HG03139 (cell line): ENCODE measurements at regions not wholly inside any gene's neighbourhood (a gene's known extent, or its start where the extent isn't known, plus 50 kb on each side); places are given as distances from the start of the nearest gene placed in this dataset.

ENCODE experiments used
- ATAC-seq: cut with Tn5 transposase; IDR thresholded peaks from one replicate; pipeline ENCODE4 v1.9.1; 2021; ENCODE audit not compliant: unreplicated experiment

DNA sequence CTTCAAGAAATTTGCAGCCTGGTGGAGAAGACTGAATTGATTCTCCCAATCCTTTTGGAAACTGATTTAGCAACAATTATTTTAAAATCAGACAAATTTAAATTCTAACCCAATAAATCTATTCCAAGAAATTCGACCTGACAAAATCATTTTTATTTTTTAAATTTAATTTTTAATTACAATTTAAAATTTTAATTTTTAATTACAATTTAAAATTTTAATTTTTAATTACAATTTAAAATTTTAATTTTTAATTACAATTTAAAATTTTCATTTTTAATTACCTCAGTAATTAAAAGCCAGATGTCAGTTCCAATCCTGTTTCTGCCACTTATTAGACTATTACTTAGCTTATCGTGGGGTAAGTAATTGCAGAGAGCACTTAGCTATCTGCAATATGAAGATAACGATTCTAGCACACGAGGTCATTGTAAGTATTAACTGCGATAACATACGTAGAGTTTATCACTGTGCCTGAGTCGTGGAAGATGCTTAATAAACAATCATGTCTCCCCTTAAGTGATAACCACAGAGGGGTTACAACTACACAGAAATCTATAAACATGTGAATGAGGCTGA lies 346.4 kb upstream of the SLC24A2 start:
- no peak for ATAC-seq

DNA sequence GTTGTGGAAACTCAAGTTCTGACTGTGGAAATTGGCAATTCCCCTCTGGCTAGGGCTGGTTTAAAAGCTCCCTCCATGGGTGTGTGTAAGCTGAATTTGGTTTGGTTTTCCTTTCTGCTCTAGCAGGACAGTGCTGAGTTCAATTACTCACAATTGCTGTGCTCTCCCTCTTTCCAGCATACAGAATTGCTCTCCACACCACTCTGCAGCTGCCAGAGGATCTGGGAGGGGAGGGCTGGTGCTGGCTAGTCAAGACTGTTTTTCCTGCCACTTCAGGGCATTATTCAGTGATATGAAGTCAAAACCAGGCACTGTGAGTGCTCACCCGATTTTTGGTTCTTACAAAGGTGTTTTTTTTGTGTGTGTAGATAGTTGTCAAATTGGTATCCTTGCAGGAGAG lies 336.9 kb upstream of the SLC24A2 start:
- no peak for ATAC-seq

DNA sequence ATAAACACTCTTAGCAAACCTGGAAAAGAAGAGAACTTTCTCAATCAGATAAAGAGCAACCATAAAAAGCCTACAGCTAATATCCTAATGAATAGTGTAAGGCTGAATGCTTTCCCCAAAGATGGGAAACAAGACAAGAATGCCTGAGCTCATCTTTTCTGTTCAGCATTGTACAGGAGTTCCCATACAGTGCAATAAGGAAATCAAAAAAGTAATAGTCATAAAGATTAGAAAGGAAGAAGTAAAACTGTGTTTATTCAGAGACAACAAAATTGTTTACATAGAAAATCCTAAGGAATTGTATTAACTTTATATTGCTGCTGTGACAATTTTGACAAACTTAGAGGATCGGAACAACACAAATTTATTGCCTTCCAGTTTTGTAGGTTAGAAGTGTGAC lies 330.7 kb upstream of the SLC24A2 start:
- ATAC-seq, result no peak

DNA sequence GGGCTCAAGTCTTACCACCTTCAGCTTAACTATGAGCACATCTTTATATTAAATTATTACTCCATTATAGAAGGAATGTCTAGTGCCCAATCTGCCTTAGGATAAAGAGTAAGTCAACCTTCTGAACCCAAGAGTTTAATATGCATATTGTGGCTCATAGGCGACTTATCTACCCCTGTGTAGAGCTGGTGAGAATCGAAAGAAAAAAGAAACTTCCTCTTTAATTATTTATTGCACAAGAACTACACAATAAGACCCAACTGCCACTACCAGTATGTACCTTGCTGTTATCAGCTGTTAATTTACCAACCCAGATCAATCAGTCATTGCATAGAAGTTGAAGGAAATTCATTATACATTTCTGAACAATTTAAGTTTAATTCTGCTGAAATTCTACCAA lies 329.1 kb upstream of the SLC24A2 start:
- ATAC-seq, result no peak

DNA sequence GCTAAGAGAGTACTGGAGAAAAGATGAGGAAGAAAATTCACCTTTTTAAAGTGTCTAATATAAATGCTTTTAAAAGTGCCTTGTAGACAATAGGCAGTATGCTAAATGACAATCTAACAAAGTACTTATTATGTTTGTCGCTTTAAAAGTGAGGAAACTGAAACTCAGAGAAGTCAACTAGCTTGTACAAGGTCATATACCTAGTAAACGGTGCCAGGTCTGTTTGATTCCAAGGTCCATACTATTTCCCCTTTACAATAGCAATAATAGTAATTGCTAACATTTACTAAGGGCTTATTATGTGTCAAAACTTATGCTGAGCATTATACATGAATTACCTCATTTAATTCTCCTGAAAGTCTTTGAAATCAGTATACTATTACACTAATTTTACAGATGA lies 328.6 kb upstream of the SLC24A2 start:
- ATAC-seq, result no peak

DNA sequence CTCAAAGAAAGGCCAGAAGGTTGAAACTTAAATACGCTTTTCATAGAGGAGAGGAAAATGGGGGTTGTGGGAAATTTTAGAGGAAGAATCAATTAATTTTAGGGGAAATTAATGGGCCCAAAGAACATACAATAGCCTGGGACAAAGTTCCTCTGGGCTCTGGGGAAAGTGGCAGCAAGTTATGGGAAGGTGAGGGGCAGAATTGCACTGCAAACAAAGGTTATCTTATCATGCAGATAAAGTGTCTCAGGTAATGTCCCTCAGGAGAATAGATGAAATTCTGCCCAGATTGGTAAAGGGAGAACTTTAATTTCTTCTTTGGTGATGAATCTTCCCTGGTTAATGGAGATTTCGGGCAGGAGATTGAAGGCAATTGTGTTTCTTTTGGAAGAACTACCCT lies 326.1 kb upstream of the SLC24A2 start:
- ATAC-seq, result no peak

DNA sequence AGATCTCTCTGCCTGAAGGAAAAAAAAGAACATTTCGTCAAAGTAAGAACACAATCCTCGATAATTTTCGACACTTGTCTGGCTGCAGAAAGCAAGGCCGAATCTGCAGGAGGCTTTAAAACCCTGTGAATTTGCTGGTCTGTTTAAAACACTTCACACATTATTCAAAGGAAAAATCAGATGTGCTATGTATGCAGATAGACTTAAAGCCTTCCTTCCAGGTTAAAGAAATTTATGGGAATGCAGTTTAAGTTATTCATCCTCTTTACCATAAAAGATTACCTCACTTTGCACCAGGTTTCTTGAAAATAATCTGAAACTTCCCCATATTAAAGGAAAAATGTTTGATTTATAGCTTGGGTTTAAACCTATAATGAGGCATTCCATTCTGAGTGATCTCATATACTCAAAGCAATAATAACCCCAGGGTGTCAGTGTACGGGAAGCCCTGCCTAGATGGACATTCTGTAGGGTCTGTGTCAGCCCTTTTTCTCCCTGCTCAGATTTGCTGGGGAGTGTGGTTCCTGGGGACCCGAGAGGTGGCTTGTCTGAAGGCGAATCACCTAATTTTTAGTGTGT lies 323.5 kb upstream of the SLC24A2 start:
- ATAC-seq, result no peak

DNA sequence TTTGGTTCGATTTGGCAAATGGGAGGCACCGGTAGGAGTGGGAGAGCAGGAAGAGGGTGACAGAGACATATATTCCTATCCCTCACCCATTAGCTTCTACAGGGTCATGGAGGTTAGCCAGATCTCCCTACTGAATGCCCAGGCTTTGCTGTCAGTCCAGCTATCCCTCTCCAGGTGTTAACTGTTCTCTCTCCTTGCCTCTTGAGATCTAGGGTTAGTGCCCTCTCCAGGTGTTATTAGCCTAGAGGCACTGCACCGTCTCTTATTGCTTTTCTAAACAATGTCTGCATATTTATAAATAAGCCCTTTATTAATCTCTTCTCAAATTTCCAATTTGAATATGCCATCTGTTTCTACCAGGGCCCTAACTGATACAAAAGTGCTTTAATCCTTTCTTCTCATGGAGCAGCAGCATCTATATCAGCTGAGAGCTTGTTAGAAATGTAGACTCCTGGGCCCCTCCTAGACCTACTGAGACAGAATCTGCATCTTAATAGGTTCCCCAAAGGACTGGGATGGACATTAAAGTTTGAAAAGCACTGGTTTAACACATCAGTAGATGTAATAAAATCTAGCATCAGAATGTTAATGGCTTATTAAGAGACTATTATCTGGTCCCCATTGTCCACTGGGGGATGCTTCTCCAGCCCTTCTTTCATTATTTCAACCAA lies 322.5 kb upstream of the SLC24A2 start:
- ATAC-seq, result no peak

DNA sequence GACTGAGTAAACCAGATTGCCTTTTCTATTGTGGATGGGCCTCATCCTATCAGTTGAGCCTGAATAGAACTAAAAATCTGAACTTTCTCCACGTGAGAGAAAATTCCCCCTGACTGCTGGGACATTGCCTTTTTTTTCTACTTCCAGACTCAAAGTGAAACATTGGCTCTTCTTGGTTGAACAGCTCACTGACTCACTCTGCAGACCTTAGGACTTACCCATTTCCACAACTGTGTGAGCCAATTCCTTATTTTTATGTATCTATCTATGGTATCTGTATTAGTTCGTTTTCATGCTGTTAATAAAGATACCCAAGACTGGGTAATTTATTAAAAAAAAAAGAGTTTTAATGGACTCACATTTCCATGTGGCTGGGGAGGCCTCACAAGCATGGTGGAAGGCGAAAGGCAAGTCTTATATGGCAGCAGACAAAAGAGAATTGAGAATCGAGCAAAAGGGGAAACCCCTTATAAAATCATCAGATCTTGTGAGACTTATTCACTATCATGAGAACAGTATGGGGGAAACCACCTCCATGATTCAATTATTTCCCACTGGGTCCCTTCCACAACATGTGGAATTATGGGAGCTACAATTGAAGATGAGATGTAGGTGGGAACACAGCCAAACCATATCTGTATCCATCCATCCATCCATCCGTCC lies 306.7 kb upstream of the SLC24A2 start:
- ATAC-seq, result no peak

DNA sequence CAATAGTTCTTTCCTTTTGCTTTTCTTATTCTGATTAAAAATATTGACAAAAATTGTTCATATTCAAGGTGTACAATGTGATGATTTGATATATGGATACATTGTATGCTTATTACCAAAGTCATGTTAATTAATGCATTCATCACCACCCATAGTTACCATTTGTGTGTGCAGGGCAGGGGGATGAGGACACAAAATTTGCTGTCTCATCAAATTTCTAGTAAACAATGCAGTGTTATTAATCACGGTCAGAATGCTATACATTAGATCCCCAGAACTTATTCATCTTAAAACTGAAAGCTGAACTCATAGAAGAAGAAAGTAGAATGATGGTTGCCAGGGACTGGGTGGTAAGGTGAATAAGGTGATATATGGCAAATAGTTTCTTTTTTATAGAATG lies 303.7 kb upstream of the SLC24A2 start:
- ATAC-seq, result no peak

DNA sequence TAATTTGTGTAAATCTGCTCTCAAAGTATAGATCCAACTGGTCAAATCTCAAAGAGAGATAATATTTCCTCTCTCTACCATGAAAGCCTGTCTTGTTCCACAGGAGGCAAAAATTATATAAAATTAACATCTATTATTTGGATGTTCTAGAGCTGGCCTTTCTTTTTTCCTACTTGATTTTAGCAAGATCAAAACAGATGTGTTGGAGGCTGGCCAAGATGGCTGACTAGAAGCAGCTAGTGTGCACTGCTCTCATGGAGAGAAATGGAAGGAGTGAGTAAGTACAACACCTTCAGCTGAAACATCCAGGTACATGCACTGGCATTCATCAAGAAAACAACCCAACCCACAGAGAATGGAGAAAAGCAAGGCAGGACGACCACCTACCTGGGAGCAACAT lies 298.6 kb upstream of the SLC24A2 start:
- ATAC-seq, result no peak

DNA sequence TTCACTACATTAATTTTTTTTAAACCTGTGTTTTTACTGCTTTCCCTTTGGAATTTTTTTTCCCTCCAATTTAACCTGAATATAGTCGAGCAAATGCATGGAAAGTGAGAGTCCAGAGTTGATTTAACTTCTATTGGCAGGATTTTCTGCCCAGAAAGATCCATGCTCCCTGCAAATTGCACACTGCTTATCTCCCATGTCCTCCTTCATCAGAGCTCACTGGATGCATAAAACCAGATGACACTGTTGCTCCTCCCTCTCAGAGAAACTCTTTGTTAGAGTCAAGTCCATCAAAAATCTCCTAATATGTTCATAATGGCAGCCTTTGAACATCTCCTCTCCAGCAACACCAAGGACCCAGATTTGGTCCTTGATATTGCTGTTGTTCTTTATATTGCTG lies 297.0 kb upstream of the SLC24A2 start:
- no peak for ATAC-seq

DNA sequence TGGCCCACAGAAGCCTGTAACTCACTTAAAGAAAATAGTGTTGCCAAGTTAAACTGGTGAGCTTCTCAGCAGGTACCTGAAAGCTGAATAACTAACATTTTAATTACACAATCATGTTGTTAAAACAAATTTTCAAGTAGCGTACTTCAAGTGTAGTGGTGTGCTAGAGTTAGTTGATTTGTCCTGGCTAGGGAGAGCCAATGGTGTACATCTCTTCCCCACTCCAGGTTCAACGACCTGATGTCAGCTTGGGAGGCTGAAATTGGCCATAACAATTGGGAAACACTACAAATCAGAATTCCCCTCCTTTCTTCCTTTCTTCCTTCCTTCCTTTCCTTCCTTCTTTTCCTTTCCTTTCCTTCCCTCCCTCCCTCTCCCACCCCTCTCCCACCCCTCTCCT lies 295.3 kb upstream of the SLC24A2 start:
- no peak for ATAC-seq

DNA sequence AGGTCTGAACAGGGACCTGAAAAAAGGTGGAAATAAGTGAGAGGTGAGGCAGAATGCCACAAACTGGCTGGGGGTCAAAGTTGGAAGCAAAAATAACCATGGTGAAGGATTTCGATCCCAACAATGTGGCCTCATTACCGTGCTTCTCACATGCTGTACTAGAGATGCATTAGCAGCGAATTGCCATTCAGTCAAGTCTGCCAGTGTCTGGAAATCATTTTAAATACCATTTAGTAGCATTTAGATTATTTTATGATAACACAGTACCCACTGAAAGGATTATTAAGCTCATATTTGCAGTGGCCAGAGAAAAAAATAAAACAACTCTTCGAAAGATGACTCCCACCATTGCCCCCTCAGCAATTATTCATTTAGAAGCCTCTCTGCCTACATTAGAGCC lies 294.6 kb upstream of the SLC24A2 start:
- no peak for ATAC-seq

DNA sequence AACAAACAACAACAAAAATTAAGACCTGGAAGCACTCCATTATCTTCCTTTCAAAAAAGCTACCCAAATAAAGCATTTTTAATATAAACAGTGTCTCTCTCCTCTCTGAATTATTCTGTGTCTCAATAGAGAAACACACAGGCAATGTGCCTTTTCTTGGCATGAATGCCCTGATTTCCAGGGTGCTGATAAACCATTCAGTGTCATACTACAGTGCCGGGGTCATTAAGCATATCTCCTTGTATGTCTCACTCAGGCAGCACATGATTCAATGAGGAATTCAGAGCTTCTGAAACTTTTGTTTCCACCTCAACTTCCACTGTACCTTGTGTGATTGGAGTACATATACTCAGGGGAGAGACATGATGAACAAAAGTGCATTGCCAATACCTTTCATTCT lies 294.0 kb upstream of the SLC24A2 start:
- no peak for ATAC-seq

DNA sequence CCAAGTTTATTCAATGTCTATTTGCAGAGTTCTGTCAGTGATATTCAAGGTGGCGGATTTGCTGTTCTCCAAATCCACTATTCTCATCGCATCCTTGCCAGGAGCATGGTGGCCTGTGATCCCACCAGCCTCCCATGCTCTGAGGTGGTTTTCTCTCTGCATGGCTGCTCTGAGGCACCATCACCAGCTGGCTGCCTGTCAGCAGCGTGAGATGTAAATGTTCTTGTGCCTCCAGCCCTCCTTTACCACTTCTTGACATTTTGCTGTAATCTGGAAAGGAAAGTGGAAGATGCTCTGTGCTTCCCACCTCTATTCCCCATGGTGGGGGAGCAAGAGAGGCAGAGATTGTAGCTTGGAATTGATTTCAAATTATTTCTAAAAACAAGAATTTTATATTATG lies 293.6 kb upstream of the SLC24A2 start:
- no peak for ATAC-seq

DNA sequence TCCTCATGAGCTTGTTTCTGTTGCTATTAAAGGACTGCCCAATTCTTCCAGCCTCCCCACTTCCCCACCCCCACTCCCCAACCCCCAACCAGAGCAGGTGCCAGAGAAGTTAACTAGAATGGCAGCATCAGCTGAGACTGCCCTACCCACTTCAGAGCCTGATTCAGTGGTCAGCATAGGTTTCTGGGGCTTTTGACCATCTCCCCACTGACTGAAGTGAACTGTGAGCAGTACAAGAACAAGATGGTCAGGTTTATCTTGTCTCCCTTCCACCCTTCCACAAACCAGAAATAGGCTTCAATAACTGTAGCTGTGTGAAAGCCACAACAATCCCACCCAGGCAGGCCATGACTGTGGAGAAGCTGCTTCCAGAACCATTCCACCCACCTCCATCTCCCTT lies 289.4 kb upstream of the SLC24A2 start:
- ATAC-seq, result no peak

DNA sequence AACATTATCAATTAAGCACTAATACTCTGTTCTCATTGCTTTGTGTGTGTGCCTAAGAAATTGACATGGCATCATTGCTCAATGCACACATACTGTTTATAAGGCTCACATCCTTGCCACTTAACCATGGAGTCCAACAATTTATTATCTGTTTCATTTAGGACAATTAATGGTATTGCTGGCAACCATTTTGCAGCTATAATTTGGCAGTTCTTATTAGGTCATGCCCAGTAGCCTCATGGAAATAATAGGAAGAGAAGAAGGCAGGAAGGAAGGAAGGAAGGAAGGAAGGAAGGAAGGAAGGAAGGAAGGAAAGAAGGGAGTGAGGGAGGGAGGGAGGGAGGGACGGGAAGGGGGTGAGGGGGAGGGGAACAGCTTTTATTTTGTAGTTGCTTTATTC lies 285.5 kb upstream of the SLC24A2 start:
- no peak for ATAC-seq

DNA sequence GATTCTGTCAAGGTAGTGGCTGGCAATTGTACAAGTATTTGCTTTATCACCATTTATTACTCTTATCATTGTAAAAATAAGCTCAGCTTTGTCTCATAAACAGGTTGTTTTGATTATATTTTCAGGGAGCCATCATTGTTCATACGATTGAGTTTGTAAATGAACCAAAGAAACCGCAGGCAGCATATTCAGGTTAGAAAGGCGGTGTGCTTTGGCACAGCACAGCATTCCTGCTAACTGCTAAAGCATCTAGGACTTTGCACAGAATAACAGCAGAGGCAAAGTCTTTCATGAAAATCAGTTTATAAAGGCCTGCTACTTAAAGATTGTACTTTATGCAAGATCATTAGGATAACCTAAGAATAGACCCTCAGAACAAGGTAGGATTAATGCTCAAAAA lies 281.5 kb upstream of the SLC24A2 start:
- ATAC-seq, result no peak

DNA sequence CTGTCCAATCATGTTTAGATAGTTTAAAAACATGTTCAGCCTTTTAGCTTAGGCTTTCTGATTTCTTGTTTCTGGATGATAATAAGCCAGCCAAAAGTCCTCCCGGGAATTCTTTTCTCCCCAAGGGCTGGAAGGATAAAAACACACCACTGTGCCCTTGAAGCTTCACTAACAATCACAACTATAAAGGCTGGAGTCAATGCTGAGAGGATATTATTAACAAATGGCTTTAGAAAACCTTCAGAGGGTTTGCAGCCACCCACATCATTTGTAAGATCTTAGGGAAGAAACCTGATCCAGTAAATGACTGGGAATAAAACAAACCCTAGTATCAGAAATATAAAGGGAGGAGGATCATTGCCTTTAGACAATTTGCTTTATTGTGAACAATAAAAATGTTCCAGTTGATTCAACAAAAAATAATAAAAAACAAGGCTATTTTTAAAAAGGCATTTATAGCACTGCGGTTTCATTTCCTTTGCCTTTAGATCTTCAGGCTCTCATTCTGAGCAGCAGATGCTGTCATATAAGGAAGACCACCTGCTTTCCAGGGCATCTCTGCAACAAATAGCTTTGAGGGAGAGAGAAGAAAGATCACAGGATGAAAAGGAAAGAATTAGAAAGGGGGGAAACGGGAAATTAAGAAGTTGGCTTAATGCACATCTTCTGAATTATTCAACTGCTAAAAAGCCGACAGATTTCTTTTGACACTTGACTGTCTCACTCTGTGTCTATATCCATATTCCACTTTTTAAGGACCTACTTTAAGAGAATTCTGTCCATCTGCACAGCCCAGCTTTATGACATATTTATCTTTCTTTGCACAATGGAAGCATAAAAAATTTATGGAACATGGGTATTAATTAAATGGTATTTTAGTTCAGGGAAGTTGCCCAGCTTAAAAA lies 277.2 kb upstream of the SLC24A2 start:
- no peak for ATAC-seq

DNA sequence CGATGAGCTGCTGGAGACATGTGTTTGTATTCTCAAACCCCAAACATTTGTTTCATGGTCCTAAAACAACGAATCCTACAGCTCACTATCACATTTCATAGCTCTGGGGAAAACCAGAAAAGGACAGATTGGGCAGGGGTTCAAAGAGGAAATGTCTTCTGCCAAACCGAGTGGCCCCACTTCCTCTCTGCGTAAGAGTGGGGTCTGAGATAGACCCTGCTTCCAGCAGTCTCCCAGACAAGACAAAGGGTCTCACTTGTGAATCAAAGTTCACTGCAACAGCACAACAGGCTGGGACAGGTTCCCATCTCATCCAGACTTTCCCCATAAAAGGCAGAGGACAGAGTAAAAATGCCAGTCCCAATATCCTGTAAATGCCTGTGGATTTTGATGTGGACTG lies 276.2 kb upstream of the SLC24A2 start:
- ATAC-seq, result no peak
